HG03558 (cell line): ENCODE measurements at regions not wholly inside any gene's neighbourhood (a gene's known extent, or its start where the extent isn't known, plus 50 kb on each side); places are given as distances from the start of the nearest gene placed in this dataset.
"Not testable (repeated sequence)": the region's sequence is repeated elsewhere in the genome, so short reads cannot be mapped to it uniquely, and the experiment has no call there.

Experiments
- ATAC-seq: cut with Tn5 transposase; IDR thresholded peaks from one replicate; pipeline ENCODE4 v1.9.1; 2021; ENCODE audit warnings: moderate number of reproducible peaks; ENCODE audit not compliant: unreplicated experiment; ENCODE audit errors: extremely low read depth

DNA sequence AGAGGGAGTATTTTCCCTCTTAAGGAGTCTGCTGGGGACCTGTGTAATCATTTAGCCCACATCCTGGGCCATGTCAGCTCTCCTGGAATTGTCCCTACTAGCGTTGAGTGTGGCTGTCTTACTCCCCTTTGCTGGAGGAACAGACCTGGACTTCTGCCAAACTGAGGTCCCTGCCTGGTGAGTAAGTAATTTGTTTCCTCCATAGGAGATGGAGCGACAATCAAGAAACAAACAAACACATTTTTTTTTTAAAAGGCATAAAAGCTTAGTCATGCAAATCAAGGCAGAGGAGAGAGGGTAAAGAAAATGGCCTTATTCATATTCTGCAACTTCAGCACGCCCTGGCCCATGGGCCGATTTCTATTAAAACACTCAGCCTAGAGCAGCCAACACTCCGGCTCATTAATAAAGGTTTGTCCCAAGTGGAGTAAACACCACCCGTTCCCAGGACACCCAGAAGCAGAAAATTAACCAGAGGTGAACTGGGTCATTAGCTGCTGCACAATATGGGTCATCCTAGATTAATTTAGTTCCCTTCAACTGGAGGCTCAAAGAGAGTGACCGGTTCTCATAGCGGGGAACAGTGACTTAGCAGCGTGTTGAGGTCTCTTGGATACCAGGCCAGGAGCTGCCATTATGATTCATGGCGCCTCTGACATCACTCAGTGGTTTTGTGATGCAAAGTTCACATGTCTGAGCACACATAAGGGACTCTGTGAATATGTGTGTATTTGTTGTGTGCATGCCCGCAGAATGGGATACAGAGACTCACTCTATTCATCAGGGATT, 165.0 kb upstream of the SULF2 start:
- ATAC-seq, result no peak

DNA sequence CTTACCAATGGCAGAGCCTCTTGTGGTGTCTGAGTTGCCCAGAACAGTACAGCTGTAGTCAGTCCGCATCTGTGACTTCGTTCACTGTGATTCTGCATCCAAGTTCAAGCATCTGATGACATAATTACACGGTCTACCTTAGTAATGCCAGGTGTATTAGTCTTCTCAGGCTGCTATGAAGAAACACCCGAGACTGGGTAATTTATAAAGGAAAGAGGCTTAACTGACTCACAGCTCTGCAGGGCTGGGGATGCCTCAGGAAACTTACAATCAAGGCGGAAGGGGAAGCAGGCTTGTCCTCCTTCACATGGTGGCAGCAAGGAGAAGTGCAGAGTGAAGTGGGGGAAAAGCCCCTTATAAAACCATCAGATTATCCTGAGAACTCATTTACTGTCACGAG, 163.9 kb upstream of the SULF2 start:
- ATAC-seq, result no peak

DNA sequence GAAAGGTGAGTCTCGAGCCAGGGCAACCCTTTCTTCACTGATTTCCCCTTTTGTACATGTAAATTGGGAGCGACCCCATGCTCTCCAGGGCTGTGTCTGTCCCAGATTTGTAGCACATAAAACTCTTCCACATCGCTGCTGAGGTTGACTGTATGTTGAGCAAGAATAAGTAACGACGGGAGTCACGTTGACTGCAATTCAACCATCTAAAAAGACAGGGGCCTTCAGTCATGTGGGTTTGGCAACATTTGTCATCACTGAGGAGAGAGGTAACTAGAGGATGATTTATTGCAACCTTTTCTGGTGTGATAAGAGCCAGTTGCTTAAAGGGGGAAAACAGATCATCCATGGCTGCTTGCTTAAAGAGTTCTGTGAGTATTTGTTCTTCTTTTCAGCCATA, 159.4 kb upstream of the SULF2 start:
- no peak for ATAC-seq

DNA sequence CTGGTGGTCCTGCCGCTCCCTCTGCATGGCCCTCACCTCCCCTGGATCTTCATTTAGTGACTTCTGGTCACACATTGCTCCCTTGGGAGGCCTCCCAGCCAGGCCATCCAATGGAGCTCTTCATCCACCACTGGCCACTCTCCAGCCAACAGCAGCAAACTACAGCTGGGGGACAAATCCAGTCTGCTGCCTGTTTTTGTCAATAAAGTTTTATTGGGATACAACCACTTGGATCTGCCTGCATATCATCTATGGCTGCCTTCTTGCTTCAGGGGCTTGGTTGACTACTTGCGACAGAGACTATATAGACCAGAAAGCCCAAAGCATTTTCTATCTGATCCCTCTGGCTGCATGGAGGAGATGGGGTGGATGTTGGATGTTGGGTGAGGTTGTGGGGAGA, 156.6 kb upstream of the SULF2 start:
- no peak for ATAC-seq

DNA sequence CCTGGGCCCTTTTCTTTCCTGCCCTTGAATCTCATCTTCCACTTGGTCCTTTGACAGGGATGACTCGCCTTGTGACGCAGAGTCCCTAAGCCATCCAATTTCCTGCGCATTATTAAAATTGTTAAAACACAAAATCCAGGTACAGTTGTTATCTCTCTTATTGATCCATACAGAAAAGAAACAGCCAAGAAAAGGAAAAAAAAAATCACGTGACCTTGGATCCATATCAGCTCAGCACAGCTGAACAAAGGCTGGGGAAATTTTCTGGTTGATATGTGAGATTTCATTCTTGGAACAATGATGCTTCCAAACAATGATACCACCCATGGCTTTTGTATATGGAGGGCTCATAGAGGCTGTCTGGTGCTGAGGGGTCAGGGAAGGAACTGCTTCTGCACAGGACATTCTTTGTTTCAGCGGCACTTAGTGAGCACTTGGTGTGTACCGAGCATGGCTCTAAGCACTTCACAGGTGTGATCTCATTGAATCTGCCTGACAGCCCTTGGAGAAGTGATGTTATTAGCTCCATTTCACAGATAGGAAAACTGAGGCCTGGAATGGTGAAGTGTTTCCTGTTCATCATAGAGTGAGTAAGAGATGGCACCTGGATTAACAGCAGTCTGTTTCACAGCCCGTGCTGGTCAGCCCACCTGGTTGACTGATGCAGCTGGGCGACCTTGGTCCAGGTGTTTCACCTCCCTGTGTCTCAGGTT, 155.0 kb upstream of the SULF2 start:
- no peak for ATAC-seq

DNA sequence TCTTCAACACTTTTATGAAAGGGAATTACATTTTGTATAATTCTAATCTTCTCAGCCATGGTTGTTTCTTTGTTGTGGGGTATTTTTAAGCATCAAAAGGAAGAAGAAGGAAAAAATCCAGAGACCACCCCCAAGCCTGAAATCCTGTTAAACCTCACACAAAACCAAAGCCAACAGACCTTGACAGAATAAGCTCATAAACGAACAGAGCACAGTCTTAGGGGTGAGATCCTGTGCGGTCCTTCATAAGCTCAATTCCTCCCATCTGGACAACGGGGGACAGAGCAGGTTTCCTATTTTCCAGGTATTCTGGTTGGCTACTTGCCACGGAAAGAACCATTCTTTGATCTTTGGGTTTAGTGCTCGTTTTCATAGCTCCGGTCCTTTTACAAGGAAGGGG, 151.3 kb upstream of the SULF2 start:
- ATAC-seq, result no peak

DNA sequence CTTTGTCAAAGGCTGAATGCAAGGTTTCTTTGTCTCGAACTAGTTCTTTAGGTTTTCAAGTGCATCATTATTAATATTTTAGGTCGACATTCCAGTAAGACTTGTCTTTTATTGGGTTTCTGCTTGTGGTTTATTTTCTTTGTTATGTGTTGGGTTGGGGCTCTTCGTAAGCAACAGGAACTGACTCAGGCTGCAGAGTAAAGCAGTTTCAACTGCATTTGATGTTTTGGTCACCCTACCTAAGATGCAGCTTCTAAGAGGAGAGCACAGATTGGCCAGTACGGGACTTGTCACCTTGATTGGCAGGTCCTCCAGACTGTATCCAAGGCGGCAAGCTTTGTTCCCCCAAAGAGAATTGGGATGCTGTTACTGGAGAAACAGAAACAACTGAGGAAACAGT, 149.5 kb upstream of the SULF2 start:
- no peak for ATAC-seq

DNA sequence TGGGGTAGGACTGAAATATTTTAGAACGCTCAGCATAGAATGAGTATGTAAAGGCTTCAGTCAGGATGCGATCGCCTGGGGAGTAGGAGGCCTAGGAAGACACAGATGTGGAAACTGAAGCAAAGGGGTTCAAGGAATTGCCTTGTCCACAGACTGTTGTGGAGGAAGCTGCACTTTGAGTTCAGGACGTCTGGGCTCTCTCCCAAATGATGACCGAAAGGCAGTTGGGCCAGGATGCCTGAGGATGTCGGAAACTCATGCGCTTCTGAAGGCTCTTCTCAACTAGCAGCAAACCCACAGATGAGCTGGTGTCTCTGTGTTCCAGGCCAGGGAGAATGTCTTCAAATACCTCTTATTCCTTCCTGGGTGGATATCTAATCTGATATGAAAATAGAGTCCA, 146.2 kb upstream of the SULF2 start:
- ATAC-seq, result no peak

DNA sequence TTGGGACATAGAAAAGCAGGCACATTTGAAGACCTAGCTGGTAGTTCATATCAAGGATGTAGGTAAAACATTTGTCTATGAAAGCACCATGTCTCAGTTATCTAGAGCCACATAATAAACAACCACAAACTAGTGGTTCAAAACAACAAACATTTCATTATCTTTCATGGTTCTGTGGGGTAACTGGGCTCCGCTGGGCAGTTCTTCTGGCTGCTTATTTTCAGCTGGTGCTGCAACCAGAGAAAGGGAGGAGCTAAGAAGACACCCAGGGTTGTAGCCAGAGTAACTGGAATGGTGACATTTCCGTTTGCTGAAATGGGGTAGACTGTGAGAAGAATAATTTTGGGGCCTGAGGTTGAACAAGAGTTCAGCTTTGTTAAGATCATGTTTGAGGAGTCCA, 145.7 kb upstream of the SULF2 start:
- ATAC-seq, result no peak

DNA sequence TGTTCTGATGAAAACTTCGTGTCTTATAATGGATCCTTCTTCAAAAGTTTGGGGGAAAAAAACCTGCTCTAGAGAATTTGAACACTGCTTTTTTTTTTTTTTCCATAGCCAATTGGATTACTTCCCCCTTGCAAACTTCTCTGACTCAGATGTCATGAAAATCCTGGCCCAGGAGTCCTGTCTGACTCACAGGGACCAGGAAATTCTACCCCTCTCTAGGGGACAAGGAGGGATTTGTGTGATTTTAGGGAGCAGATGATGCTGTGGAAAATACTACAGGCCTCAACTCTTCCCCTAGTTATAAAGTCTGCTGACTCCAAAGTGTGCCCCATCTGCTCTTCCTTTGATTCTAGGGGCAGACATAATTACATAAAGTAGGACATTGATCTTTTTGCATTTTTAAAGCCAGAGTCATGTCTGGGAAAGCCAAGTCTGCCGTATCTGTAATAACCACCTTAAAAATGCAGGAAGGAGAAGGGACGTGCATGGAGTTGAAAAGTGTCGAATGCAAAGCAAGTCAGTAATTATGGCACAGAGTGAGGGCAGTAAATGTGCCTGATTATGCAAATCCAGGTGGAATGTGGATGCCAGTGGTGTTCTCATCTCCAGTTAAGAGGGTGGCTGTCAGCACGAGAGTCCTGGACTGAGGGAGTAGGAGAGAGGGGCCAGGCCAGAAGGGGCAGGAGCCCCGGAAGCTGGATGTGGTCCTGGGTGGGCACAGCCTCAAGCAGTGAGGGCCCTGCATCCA, 144.3 kb upstream of the SULF2 start:
- no peak for ATAC-seq

DNA sequence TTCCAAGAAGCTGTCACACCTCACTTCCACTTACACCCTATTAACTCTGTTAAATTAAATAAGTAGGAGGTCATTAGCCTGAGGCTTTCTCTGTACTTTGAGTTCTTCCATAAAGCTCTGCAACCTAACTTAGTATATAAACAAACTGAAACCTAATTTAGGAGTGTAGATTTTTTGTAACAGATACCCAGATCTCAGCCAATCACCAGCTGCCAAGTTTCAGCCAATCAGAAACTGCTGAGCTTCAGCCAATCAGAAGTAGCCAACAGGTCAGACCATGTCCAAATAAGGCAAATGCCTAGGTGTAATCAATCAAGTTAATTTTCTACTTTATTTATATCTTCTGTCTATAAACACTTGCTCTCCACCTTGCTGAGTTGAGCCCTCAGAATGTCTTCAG, 142.7 kb upstream of the SULF2 start:
- ATAC-seq, result no peak

DNA sequence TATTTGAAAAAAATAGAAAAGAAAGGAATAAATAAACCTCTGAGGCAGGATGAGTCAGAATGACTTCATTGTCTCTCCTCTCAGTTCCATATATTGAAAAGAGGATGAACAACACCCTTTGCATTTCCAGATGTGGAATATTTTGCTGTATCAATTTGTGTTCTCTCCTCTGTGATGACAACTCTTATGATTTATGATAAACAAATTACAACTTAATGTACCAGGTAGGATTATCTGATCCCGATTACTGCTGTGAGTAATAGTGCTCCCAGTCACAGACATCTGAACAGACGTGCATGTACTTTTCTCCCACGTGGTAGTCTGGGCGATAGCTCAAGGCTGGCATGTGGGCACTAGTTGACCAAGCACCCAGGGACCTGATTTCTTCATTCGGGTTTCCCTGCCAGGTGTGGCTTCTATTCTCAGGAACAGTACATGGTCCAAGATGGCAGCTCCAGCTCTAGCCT, 142.1 kb upstream of the SULF2 start:
- ATAC-seq, result no peak

DNA sequence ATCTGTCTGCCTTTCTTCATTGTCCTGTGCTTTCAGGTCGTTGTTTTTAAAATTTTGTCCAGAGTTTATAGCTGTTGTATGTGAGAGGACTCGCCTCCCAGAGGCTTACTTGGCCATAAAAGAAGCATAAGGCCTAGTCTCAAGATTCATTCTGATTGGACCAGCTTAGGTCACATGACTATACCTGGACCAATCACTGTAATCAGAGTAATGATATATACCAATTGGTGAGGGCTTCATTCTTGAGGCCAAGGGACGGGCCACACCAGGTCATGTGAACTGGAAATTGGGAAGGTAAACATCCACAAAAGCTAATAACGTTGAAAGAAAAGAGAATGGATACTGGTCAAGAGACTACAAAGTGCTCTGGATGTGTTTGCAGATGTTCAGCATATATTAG, 141.4 kb upstream of the SULF2 start:
- no peak for ATAC-seq

DNA sequence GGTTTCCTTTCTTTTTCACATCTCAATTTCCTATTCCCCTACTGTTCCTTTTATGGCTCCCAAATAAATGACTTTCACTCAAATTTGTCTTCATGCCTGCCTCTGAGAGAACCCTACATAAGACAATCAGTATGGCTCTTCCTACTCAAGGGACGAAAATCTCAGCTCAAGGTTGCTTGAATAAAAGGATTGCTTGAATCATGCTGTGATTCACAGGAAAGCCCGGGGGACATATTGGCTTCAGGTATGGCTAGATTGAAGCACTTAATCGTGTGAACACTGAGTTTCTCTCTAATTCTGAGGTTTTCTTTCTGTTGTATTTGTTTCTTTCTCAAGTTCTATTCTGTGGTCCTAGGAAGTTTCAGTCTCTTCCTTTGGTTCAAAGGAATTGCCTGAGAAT, 140.3 kb upstream of the SULF2 start:
- ATAC-seq, result no peak

DNA sequence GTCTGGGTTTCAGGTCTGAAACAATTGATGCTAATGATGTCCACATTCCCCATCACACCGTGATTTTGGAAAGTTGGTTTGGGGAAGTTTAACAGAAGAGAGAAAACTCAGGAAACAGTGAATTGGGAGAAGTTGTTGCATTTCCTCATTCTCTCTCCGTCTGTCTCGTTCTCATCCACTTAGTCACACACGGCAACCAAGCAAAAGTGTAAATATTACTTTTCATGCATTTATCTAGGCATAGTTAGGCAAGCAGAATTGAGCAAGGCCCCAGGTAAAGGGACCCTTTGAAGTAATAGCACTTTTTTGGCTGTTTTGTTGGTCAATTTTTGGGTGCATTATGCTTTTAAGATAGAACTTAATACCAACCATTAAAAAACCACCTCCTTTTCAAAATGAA, 137.0 kb upstream of the SULF2 start:
- no peak for ATAC-seq

DNA sequence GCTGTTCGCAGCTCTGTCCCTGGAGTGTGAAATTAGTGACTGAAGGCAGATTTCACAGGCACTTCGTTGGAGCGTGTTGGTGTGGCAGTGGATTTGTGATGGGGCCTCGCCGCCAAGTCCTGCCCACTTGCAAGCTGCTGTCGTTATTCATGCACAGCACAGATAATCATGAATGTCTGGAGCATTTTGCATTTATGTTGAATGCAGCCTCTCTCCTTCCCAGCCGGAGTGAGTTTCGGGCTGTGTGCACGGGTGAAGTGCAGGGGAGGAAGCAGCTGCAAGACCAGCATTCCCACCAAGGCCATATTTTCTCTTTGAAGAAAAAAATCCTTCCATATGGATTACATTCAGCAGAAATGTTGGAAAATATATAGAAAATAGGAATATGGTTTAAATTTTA, 136.5 kb upstream of the SULF2 start:
- not testable (repeated sequence) for ATAC-seq

DNA sequence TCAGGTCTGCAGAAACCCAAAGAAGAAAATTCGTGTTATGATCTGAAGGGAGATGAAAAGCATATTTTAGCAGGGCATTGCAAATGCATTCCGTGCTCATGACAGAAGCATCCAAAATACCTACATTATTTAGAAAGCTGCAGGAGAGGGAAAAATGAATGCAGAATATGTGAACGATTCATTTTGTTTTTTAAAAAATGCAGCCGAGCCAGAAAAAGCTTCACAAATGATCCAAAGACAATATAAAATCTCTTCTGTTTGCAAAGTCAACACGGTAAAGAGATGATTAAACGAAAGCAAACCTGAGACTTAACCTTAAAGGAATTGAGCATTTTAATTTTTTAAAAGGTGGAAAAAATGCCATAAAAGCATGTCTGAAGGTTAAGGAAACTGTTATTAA, 136.1 kb upstream of the SULF2 start:
- no peak for ATAC-seq

DNA sequence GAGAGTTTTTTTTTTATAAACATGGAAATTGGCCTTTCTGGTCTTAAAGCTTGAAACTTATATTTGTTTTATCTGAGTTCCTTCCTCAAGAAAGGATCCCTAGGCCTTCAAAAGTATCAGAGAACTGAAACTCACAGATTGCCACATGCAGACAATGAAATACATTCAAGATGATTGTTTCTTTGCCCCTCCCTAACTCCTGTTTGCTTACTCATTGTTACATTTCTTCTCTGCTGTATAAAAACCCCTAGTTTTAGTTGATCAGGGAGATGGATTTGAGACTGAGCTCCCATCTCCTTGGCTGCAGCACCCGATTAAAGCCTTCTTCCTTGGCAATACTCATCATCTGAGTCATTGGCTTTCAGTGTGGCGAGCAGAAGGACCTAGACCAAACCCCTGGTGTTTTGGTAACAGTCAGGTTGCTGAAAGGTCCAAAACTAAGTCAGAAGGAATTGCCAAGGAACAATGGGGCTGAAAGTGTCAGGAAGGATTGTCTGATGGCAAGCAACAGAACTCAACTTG, 132.3 kb upstream of the SULF2 start:
- ATAC-seq, result no peak

DNA sequence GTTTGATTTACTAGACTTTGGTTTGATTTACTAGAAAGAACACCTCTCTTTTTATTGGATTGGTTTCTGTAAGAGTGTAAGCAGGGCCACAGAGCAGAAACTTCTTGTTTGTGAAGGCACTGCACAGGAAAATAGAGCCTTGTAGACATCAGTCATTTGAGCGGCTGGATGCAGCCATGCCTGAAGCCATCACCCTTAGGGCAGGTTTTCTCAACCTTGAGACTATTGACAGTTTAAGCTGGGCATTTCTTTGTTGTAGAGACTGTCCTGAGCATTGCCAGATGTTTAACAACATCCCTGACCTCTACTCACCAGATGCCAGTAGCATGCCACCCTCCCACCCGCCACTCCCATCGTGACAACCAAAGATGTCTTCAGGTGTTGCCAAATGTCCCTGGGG, 130.2 kb upstream of the SULF2 start:
- no peak for ATAC-seq

DNA sequence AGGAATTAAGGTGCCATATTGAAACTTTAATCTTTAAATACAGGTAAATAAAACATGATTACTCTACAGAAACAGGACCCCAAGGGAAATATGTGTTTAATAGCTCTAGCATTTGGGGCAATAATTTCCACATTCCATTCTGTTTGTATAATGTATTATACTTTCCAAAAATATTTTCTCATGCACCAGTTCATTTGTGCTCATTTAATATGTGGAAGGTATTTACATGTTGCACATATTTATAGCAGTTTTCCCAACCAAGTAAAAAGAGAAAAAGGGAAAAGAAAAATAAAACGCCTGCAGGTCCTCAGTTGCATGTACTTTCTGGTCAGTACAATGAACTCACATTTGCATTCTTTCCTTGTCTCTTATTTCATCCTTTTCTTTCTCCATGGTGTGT, 129.5 kb upstream of the SULF2 start:
- ATAC-seq, result no peak
